Iris pigment epithelial cell (primary cell): ENCODE measurements at regions not wholly inside any gene's neighbourhood (a gene's known extent, or its start where the extent isn't known, plus 50 kb on each side); places are given as distances from the start of the nearest gene placed in this dataset.

ENCODE experiments used
- DNase-seq: peaks from one replicate; pipeline ENCODE4 v3.0.0-alpha.2; 2011; ENCODE audit warnings: low read depth

DNA sequence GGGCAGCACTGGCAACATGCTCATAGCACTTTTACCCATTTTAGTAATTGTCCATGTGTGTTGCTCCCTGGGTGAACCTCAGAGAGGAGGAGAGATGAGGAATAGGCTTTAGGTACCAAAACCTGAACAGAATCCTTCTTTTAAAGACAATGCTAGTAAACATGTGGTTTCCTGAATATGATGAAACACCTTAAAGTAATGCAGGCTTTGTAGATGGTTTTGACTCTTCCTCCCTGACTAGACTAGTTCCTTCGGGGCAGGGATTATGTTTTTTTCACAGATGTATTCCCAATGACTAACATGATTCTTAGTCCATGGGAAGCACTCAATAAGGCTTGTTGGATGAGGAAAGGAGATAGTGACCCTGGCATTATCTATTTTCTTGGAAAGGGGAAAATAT is 367.6 kb upstream of the JAG1 start:
- DNase-seq, result peak; percentile 59

DNA sequence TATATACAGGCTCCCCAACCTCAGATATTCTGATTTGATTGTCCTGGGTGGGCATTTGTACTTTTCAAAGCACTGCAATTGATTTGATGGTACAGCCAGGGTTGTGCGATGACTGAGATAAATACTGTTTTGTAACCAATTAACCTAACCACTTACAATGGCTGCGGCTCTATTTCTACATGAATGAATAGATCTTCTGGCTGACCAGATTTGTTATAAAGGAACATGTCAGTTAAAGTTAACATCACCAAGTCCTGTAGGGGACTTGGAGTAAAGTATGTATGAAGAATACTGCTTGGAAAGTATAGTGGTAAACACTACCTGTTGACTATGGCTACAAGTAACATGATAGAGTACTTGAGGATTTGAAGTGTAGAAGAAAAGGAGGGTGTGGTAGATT is 369.2 kb upstream of the JAG1 start:
- no peak for DNase-seq

DNA sequence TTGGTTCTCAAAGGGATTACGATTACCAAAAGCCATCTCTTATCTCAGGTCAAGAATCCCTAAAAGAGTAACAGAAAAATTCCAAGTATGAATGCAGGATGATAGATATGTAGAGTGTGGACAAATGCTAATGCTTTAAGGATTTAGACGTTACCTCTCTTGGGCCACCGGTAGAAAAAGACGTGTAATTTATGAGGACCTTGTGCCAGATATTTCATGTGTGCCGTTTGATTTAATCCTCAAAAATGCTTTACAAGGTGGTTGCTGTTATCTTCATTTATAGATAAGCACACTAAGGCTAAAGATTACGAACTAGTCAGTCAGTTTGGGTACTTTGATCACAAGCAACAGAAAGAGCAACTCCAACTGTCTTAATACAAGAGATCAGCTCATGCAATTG is 370.8 kb upstream of the JAG1 start:
- DNase-seq, result no peak

DNA sequence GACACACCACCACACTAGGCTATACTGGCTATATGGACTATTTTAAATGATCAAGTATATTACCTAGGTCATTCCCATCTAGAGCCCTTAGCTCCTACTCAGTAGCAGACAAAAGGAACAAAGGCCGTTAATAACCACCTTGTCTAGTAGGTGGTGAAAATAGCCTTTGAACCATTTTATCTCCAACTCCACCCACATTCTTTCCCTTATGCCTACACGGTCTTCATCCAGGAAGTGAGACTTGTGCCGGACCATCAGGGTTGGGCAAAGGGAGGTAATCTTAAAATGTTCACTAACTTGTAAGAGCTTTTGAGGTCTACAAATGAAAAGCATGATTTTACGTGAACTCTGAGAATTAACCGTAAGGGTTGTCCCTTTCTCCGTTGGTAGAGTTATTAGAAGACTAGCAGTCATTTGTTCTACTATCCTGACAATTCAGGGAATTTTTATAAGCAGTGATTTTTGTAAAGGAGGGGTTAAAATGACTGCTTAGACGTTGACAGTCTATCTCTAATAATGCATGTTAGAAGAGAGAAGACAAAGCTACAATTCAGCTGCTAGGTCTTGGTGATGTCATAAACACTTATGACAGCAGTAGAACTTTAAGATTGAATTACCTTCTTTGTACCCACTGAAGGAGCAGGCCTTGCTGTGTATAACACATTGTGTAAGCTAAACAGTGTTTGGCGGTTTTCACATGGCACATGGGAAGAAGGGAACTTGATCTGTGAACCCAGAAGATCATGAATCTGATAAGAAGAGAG is 371.8 kb upstream of the JAG1 start:
- no peak for DNase-seq

DNA sequence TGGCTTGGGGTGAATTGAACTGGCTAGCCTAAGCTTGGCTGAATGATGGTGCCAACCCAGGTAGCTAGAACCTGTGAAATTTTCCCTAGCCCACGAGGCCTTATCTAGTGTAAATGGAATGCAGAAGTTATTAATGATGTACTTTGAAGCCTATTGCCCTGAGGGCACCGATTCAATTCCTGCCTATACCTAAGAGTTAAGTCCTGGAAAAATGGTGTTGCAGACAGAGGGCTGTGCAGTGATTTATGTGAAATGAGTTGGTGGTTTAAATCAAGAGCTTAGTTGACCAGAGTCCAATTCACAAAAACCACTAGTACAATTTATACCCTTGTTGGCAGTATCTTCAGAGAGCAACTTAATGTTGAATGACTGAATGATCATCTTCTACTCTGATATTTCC is 373.8 kb upstream of the JAG1 start:
- DNase-seq, result peak; percentile 20

DNA sequence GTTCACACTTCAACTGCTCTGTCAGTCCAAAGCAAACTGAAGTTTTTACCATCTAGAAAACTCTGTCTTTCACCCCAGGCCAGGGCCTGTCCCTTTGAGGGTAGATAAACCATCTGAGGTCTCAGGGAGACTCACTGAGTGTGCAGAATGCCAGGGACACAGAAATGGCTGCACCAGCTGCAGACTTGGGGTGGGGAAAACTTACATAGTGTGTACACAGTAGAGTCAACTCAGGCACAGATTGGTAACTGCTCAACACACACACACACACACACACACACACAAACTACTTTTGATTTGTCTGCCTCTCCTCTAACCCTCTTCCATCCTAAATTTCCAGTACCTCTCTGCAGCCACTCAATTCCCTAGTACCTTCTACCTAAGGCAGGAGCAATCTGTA is 374.9 kb upstream of the JAG1 start:
- no peak for DNase-seq

DNA sequence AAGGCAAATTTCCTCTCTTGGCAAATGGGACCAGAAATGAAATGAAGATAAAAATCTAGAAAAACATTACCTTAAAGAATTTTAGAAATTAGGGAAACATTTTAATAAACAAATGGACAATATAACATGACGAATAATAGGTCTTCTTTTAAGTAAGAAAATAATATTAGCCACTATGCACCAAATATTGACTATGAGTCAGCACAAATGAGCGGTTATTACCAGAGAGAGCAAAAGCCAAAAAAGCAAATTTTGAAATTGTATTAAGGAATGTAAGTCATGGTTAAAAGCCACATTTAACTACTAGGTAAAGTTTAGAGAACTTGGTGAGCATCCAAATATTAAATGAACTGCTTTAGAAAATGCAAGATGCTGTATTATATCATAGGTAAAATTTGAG is 376.6 kb upstream of the JAG1 start:
- no peak for DNase-seq

DNA sequence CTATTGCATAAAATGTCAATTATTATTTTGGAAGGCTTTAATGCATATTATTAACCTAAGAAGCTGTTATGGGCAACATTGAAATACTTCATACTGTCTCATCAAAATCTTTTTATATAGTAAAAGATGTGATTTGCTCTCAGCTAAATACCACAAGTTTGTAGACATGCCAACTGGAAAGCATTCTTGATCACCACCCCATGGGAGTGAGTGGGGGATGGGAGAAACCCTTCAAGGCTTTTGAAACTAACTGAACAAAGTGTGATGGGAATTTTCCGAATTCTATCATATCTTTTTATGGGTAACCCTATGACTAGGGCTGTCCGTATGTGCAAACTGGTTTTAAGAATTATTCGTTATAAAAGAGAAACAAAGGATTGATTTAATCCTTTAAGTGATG is 377.3 kb upstream of the JAG1 start:
- DNase-seq, result no peak

DNA sequence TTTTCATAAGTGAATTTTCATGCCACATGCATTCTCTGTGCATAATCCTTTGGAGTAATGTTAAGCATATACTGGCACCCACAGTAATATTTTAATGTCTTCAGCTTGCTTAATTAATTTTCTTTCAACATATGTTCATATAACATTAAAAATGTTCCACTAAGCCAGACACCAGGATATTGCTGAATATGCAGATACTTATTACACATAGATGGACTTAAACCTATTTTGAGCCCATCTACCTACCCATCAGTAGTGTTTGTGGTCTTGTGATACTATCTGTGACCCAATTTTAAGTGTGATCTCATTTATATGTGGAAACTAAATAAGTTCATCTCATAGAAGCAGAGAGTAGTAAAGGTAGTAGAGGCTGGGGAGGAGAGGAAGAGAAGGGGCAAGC is 379.5 kb upstream of the JAG1 start:
- no peak for DNase-seq

DNA sequence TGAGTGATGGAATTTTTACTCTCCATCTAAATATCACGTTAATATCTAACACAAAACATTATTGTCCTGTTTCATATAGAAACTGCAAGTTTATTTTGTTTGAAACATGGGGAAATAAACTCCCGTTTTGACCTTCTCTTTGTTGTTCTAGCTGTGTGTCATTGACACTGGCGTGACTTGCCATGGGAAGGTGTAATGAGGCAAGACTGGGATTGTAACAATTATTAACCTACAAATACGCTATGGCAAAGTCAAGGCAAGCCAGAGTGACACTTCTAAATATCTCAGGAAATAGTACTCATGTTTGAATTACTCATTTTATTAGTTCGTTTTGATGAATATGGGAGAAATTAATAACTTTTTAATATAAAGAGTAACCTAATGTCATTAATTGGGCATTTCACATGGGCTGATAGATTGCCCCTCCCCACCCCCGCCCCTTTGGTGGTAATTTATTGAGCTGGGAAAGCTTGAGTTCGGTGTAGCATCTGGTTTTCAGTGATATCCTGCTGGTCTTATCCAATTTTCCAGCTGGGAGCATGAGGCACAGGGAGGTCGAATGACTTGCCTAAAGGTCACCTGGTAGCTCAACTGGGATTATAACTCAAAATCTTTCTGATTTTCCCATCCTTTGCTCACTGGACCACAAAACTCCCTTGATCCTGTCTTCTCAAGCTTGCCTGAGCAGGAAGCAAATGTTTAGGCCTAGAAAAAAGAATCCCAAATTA is 380.6 kb upstream of the JAG1 start:
- DNase-seq, result no peak

DNA sequence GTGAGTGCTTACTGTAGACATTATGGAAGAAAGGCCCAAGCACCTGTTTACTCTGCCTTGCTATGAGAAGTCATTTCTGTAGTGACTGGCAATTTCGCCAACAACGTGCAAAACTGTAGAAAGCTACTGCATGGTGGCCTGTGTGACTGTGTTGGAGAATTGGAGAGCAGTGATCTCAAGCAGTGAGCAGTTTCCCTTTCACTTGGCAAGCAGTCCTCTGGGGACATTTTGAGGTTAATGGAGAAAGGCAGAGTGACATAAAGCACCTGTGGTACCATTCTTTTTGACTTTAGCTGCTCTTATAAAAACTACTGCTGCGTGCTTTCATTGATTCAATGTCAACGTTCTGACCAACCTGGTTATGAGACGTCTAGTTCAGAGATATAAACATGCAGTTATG is 382.6 kb upstream of the JAG1 start:
- no peak for DNase-seq

DNA sequence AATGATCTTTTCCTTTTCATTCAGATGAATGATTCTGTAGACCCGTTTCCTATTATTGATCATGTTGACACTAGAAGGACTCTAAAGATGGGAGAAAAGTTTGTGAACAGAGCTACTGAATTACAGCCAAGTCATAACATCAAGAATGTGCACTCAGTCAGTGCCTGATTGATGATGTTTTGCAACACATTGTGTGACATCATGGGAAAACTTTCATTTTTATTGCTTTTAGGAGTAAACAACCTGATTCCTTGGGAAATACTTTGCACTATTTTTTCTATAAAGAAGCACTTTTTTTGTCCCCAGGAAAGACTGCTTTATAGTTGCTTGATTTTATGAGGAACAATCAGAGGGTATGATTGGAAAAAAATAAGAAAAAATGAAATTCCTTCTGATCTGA is 383.8 kb upstream of the JAG1 start:
- peak; percentile 82 for DNase-seq

DNA sequence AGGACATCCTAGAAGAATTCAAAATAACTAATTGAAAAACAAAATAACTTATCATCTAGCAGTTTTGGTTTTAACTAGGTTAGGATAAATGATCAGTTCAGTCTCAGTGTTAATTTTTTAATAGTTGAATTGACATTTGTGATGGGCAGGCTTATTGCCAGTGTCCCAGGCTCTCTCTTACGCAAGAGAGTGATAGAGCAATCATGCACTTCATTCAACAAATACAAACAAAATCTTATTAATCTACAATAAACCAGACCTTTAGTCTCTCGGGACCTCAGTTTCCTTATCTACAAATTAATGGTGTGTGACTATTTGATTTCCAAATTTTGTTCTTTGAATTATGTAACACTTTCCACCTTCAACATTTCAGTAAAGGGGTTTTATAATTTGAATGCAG is 385.9 kb upstream of the JAG1 start:
- DNase-seq, result no peak

DNA sequence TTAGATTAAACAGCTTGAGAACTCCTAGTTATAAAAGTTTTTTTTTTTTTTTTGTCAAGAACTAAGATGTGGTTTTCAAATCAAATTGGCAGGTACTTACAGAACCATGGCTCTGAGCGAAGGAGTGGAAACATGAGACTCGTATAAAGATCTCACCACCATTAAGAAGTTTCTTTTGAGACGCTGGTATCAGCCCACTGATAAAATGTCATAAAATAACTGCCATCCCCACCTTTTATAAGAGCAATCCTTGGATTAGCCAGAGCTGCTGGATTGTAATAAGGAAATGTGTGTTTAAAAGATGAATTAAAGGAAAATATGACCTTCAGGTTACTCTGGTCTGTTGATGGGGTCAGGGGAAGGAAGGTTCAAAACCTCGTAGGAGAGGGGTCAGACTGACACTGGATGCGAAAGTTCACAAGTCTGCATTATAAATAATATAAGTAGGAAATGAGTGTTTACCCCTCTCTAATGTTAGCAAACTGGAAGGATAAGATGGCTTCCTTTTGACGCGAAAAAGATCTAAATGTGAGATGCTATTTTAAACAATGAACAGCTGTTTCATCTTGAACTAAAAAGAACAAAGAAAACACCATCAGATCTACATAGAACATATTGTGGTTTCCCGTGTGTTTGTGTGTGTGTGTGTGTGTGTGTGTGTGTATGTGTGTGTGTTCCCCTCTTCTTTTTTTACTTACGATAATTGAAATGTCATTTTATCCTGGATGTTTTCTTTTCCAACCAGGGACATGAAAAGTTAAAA is 386.8 kb upstream of the JAG1 start:
- no peak for DNase-seq

DNA sequence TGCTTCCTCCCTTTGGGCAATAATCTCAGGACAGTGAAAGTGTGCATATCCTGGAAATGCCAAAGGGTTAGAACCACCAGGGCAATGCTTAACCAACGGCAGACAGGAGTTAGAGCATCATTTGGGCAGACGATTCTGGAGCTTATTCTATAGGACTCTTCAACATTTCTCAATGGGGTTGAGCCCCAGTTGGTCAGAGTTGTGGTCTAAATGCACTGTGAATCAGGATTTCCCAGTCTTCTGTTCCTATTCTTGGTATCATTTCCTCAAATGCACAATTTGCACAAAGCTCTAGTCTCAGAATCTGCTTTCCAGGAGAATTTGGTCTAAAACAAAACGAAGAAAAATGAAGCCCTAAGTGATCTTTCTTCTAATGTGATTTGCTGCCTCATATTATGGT is 389.6 kb upstream of the JAG1 start:
- DNase-seq, result no peak

DNA sequence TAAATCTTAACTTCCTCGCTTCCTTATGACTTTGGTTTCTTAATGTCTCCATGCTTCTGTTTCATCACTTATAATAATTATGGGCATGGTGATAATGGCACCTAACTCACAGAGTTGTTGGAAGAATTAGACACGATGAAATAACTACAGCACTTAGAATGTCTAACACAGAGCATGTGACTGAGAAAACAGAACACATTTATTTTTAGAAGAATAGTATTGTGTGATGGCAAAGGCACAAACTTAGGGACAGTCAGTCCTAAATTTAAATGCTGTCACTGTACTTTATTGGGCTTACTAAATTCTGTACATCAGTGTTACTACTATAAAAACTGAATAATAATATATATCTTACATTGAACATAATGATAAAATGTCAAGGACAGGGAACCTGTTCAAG is 391.1 kb upstream of the JAG1 start:
- DNase-seq, result no peak

DNA sequence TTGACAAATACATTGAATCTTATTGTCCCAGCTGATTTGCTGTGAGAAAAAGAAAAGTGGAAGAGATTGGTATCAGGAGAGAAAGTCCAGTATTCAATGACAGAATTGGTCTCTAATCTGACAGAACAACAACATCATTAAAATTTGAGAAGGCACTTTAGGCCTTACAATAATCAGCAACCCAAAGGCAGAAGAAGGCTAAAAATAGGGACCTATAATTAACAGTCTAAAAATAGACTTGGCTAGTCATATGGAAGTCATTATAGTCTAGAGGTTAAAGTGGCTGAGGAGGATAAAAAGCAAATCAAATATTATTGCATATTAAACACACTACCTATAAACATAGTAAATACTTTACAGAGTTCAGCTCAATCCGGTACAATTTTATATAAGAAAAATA is 393.6 kb upstream of the JAG1 start:
- no peak for DNase-seq

DNA sequence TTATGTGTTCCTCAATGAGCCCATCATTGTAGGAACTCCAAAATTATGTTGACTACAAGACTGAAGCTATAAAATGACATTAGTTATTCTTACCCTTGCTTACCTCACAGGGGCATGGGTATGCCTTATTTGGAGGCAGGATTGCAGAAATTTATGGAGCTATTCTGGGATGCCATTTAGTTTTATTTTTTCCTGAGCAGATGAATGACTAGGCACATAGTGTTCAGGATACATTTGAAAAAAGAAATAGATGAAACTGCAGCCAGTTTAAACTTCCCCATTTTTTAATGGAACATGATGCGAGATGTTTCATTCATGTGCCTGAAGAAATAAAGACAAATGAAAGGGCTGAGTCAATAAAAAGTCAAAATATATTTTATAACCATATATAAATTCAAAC is 399.2 kb upstream of the JAG1 start:
- no peak for DNase-seq

DNA sequence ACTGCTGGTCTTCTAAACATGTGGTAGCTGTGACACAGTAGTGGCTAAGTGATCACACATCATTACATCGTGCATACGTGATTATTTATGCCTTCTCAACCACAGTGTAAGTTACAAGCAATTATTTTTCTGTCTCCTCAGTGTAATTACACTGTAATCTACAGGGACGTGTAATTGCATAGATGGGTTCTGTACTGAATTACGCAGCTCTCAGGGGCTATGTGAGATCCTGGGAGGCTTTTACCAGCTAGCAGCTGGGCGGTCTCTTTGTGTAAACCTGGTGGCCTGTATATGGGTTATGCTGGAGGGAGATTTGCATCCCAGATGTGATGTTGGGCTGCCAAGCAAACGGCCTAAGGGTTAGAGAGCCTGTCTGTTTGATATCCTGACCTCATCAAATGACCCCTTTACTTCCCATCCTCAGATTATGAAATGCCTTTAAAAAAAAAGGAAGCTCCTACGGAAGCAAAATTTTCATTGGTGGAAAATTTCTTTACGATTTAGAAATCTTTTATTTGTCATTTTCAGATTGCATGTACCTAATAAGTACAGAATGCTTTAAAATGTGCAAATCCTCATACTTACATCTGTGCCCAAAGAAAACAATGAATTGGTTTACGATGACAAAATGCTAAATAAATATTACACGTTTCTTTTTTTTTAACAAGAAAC is 402.8 kb upstream of the JAG1 start:
- DNase-seq, result no peak

DNA sequence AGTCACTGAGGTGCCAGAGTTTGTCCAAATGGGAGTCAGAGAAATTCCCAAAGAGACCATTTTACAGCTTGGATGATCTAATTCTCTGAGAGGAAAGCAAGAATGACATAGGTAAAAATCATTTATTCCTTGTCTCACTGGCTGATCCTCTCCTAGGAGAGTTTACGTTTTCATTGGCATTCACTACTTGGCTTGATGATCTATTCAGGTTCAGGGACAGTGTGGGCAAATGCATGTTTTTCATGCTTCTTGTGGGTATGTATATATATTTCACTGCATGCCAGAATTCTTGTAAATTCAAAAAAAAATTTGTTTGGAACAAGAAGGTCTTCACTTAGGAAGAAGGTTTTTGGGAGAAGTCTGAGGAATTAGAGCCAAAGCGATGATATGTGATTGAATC is 403.4 kb upstream of the JAG1 start:
- no peak for DNase-seq

DNA sequence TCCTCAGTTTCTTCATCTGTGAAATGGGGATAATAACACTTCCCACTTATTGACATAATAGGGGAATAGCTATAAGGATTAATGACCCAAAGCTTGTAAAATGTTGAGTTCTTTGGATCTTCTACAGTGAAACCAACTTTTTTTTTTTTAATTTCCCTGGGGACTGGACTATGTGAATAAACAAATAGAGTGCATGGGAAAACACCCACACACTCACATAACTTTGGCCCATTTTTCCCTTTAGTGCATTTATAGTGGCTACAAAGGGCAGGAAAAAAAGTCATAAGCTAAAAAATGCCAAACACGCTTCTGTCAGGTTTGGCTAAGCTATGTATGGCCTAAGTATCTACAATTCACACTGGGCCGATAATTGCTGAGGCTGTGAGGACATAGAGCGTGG is 406.2 kb upstream of the JAG1 start:
- no peak for DNase-seq

DNA sequence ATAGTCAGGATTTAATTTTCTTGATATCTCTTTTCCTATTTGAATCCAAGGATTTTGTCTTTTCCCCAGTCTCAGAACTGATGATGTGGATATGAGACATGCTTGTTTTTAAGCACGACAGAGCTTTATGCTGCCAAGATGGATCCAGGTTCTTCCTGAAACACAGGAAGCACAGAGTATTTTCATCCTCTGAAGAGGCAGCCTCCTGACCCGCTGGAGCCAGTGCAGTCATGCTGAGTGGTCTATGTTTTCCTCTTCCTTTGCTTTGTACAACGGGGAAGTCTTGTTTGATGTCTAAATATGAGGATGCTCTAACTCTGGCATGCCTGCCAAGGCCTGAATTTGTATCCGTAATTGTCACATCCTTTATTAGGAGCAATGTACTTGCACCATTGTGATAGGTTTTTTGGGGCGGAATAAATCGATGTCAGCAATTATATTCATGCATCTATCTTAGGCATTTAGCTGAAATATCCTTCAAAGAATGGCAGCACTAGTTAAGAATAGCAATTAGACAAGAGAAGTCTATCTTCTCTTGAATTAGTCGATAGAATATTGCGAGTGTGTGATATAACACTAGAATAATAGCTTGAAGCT is 407.1 kb upstream of the JAG1 start:
- no peak for DNase-seq
